ENCODE measurements at regions not wholly inside any gene's neighbourhood (a gene's known extent, or its start where the extent isn't known, plus 50 kb on each side); places are given as distances from the start of the nearest gene placed in this dataset.

DNA sequence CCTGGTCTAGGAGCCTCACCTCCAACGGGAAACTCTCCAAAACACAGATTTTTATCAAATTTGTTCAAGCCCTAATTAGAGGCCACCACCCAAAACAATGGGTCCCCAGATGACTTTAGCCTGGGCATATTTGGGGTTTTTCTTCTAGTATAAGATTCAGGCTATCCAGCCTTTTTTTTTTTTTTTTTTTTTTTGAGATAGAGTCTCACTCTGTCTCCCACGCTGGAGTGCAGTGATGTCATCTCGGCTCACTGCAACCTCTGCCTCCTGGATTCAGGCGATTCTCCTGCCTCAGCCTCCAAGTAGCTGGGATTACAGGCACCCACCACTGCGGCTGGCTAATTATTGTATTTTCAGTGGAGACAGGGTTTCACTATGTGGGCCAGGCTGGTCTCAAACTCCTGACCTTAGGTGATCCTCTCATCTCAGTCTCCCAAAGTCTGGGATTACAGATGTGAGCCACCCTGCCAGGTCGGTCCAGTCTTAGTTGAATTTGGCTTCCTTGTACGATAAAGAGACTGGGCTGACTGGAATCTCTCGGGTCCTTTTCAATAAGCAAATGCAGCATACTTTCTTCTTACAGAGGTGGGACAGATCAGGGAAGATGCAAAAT is 91.4 kb upstream of the KLF6 start:
- TF ChIP-seq EZH2phosphoT487 (IDR thresholded peaks at IDR 0.05; ENCODE audit: insufficient read depth, low read depth): no peak
- no peak for TF ChIP-seq EZH2 (IDR thresholded peaks at IDR 0.05; ENCODE audit: insufficient read depth, poor library complexity, severe bottlenecking)
